Esophagus muscularis mucosa (tissue), 4 donors: ENCODE measurements at regions not wholly inside any gene's neighbourhood (a gene's known extent, or its start where the extent isn't known, plus 50 kb on each side); places are given as distances from the start of the nearest gene placed in this dataset.

Source experiments
- CTCF ChIP-seq, 3 experiments: fragments of 200-600 bp in 2 of 3; fragments of 450-650 bp in 1 of 3; sonication (generic) in 2 of 3; IDR thresholded peaks; one replicate each; pipeline ENCODE4 v1.5.1; 2017 to 2019; ENCODE audit warnings: antibody characterized with exemption in 3 of 3, mild to moderate bottlenecking in 2 of 3, moderate library complexity in 1 of 3
- EP300 ChIP-seq: sonication (generic); formaldehyde crosslinking; IDR thresholded peaks from one replicate; pipeline ENCODE4 v1.6.1; 2017; ENCODE audit warnings: antibody characterized with exemption
- POLR2A ChIP-seq: fragments of 450-650 bp; IDR thresholded peaks from one replicate; pipeline ENCODE4 v1.6.1; 2017; ENCODE audit warnings: antibody characterized with exemption, moderate library complexity, mild to moderate bottlenecking, low read depth

GRCh38 chr2:74764429-74765272 lies 69.3 kb upstream of the HK2 start:
- TF ChIP-seq CTCF (IDR thresholded peaks at IDR 0.05) (no peak), POLR2A (no peak), EP300 (no peak)
